Spleen (tissue), 11 donors: ENCODE measurements at regions not wholly inside any gene's neighbourhood (a gene's known extent, or its start where the extent isn't known, plus 50 kb on each side); places are given as distances from the start of the nearest gene placed in this dataset.

Source experiments
- DNase-seq: peaks from one replicate; pipeline ENCODE4 v3.0.0-alpha.2; 2020
- H3K27ac ChIP-seq, 8 donors: fragments of 200-600 bp; sonication (generic) in 7 of 8; 1 replicate in 4 of 8; 2 replicates in 4 of 8; pipeline versions ENCODE4 v1.5.0 to v1.8.0; 2016 to 2021; ENCODE audit warnings: inconsistent platforms in 4 of 8, mild to moderate bottlenecking in 4 of 8, moderate library complexity in 1 of 8
- H3K27me3 ChIP-seq, 7 donors: fragments of 200-600 bp; sonication (generic) in 6 of 7; replicated peaks in 1 of 7; 1 replicate in 4 of 7; 2 replicates in 3 of 7; pipeline versions ENCODE4 v1.5.0 to v1.8.0; 2016 to 2021; ENCODE audit warnings: inconsistent platforms in 3 of 7, mild to moderate bottlenecking in 1 of 7
- H3K36me3 ChIP-seq, 6 donors: fragments of 200-600 bp; sonication (generic) in 5 of 6; 1 replicate in 4 of 6; 2 replicates in 2 of 6; pipeline versions ENCODE4 v1.5.0 to v1.8.0; 2016 to 2021; ENCODE audit warnings: inconsistent platforms in 2 of 6
- H3K4me1 ChIP-seq, 6 donors: fragments of 200-600 bp; sonication (generic) in 5 of 6; 1 replicate in 3 of 6; 2 replicates in 3 of 6; pipeline versions ENCODE4 v1.5.0 to v1.8.0; 2016 to 2021; ENCODE audit warnings: inconsistent platforms in 3 of 6
- H3K4me3 ChIP-seq, 8 donors: fragments of 200-600 bp; sonication (generic) in 7 of 8; 1 replicate in 4 of 8; 2 replicates in 4 of 8; pipeline versions ENCODE4 v1.5.0 to v1.8.0; 2016 to 2021; ENCODE audit warnings: inconsistent platforms in 4 of 8, mild to moderate bottlenecking in 4 of 8, moderate library complexity in 2 of 8
- H3K9me3 ChIP-seq, 8 donors: fragments of 200-600 bp; sonication (generic) in 7 of 8; 1 replicate in 4 of 8; 2 replicates in 4 of 8; pipeline versions ENCODE4 v1.5.0 to v1.8.0; 2016 to 2021; ENCODE audit warnings: inconsistent platforms in 4 of 8
- POLR2A ChIP-seq, 3 donors: fragments of 450-650 bp; IDR thresholded peaks; one replicate each; pipeline ENCODE4 v1.5.1; 2017; ENCODE audit warnings: antibody characterized with exemption in 3 of 3, mild to moderate bottlenecking in 1 of 3
- POLR2AphosphoS5 ChIP-seq, 3 donors: sonication (generic); formaldehyde crosslinking; IDR thresholded peaks; one replicate each; pipeline ENCODE4 v1.5.1; 2017; ENCODE audit warnings: antibody characterized with exemption in 3 of 3
- WGBS, 5 donors: extraction: QIAGEN DNeasy Blood & Tissue Kit in 3 of 5; methylation state at CpG; one replicate each; pipeline versions ENCODE4 v1.1.5 to v1.1.7; 2013 to 2018; 5-methylcytosine and 5-hydroxymethylcytosine counted together
- intact Hi-C: fragments of 100-400 bp; cut with DNase I; formaldehyde crosslinking; loops from one replicate; pipeline ENCODE4 v1.15.0; 2023; ENCODE audit warnings: low total_unique reads
- TF ChIP-seq, protein P1 (sequence below), 11 experiments: fragments of 200-600 bp in 7 of 11; fragments of 450-650 bp in 4 of 11; sonication (generic) in 4 of 11; IDR thresholded peaks in 8 of 11; conservative IDR thresholded peaks in 3 of 11; 1 replicate in 7 of 11; 2 replicates in 4 of 11; pipeline versions ENCODE4 v1.4.0 to v1.8.0; 2016 to 2021; ENCODE audit warnings: antibody characterized with exemption in 11 of 11, inconsistent platforms in 4 of 11, mild to moderate bottlenecking in 1 of 11
- donor health status: healthy with polysubstance abuse.
- donor health status: DM: no; HTN: no; CAD: no; lungs with moderate emphysema.
- donor health status: DM: no; HTN: no; CAD: no.
- donor health status: Bipolar disorder and iron deficiency.
- donor health status: healthy.
- donor health status: DM: no; HTN: no; CAD: no.
- donor health status: DM: yes; HTN: yes; CAD: no.

DNA sequence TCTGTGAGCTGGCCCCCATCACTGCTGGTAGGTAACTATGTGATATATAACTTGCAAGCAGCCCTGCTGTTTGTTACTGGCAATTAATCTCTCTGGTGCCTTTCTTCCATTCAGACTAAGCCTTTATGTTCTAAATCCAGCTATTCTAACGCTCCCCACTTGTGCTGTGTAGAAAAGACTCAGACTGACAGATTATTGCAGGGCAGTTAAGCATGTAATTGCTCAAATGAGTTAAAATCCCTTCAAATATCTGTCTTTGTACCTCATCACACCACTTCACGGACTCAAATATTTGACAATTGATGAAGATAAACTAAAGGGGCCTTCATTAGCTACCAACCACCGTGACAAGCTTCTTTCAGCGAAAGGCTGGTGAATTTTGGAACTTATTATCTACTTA lies 416.2 kb downstream of the NR2F2 start:
- 61 to 76% (median 71%) methylated on average over 4 of the region's 4 CpGs for WGBS, 5 donors
- TF ChIP-seq POLR2AphosphoS5 (IDR thresholded peaks at IDR 0.05) (no peak), POLR2A (IDR thresholded peaks at IDR 0.05) (no peak)
- TF ChIP-seq, protein P1, sequence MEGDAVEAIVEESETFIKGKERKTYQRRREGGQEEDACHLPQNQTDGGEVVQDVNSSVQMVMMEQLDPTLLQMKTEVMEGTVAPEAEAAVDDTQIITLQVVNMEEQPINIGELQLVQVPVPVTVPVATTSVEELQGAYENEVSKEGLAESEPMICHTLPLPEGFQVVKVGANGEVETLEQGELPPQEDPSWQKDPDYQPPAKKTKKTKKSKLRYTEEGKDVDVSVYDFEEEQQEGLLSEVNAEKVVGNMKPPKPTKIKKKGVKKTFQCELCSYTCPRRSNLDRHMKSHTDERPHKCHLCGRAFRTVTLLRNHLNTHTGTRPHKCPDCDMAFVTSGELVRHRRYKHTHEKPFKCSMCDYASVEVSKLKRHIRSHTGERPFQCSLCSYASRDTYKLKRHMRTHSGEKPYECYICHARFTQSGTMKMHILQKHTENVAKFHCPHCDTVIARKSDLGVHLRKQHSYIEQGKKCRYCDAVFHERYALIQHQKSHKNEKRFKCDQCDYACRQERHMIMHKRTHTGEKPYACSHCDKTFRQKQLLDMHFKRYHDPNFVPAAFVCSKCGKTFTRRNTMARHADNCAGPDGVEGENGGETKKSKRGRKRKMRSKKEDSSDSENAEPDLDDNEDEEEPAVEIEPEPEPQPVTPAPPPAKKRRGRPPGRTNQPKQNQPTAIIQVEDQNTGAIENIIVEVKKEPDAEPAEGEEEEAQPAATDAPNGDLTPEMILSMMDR (IDR thresholded peaks at IDR 0.05 in 8 of 11, conservative IDR thresholded peaks at IDR 0.05 in 3 of 11) = no peak
- no peaks in the 10 kb centered on the region for H3K36me3 ChIP-seq
- no peaks in the 10 kb centered on the region for H3K9me3 ChIP-seq
- H3K27ac ChIP-seq = no peak overlapping the region
- H3K4me1 ChIP-seq = no peaks in the 10 kb centered on the region
- intact Hi-C loops = no loop called here
- H3K4me3 ChIP-seq = no peak overlapping the region
- no peak for DNase-seq
- H3K27me3 ChIP-seq = no peaks in the 10 kb centered on the region

DNA sequence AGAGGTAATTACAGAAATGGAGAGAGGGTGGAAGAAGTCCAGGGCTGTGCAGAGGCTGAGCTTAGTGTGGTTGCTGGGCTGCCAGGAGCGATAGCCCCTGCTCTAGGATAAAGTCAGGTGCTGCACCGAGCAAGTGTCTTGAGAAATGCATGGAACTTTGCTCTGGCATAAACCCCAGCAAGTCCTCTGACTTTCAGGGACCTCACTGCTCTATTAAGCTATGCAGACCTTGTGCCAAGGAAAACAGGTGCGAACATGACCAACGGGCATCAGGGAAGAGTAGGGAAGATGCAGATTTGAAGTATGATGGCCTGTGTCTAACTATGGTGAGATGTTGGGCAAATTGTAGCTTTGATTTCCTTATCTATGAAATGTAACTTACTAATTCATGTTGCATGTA lies 416.8 kb downstream of the NR2F2 start:
- Histone ChIP-seq H3K27ac (no peak overlapping the region), H3K4me3 (no peak overlapping the region), H3K4me1 (no peaks in the 10 kb centered on the region), H3K36me3 (no peaks in the 10 kb centered on the region), H3K9me3 (no peaks in the 10 kb centered on the region), H3K27me3 (no peaks in the 10 kb centered on the region)
- DNase-seq = no peak
- TF ChIP-seq, protein P1 (IDR thresholded peaks at IDR 0.05 in 8 of 11, conservative IDR thresholded peaks at IDR 0.05 in 3 of 11) = no peak
- no peak for TF ChIP-seq POLR2AphosphoS5 (IDR thresholded peaks at IDR 0.05)
- no peak for TF ChIP-seq POLR2A (IDR thresholded peaks at IDR 0.05)
- intact Hi-C loops = no loop called here
- WGBS, 5 donors = 81 to 89% (median 85%) methylated on average over 4 of the region's 4 CpGs

DNA sequence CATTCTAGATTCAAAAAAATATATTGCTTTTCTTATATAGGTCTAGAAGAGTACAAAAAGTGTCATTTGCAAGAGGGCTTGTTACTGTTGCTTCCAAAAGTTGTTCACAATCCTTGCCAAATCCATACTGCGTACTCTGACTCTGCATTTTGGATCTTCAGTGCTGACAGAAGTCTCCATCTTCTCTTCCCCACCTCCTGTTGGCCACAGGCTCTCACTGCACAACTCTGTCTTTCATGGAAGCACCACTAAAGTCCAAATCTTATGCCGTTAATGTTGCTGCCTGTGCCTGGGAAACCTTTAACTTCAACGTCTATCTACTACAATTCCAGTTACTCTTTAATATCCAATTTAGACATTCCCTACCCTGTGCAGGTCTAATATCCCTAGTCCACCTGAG lies 419.9 kb downstream of the NR2F2 start:
- 84 to 92% (median 87%) methylated on average over 3 of the region's 3 CpGs for WGBS, 5 donors
- TF ChIP-seq POLR2A (IDR thresholded peaks at IDR 0.05) (no peak), POLR2AphosphoS5 (IDR thresholded peaks at IDR 0.05) (no peak)
- TF ChIP-seq, protein P1 (IDR thresholded peaks at IDR 0.05 in 8 of 11, conservative IDR thresholded peaks at IDR 0.05 in 3 of 11) = no peak

DNA sequence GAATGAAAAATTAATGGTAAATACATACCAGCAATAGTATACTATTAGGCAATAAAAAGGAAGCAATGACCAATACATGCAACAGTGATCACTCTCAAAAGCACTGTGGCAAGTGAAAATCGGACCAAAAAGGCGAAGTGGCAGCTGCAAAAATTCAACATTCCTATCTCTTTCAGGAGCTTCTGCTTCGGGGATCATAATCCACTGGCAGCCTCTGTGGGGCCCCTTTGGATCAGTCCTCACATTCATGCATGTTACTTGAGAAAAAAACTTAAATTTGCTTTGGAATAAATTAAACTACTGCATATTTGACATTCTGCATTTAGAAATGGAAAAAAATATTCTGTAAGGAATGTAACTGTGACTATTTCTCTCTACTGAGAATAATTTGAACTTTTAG lies 425.6 kb downstream of the NR2F2 start:
- 66 to 79% (median 76%) methylated on average over 3 of the region's 3 CpGs for WGBS, 5 donors
- Histone ChIP-seq H3K4me1 (no peaks in the 10 kb centered on the region), H3K36me3 (no peaks in the 10 kb centered on the region), H3K4me3 (no peak overlapping the region), H3K27me3 (no peaks in the 10 kb centered on the region), H3K27ac (no peak overlapping the region), H3K9me3 (peaks cover 0 to 19% (median 0%) of the 10 kb centered on the region in 8 donors)
- no peak for DNase-seq
- intact Hi-C loops = no loop called here
- TF ChIP-seq POLR2AphosphoS5 (IDR thresholded peaks at IDR 0.05) (no peak), POLR2A (IDR thresholded peaks at IDR 0.05) (no peak)
- TF ChIP-seq, protein P1 (IDR thresholded peaks at IDR 0.05 in 8 of 11, conservative IDR thresholded peaks at IDR 0.05 in 3 of 11) = no peak

More for the DNA sequence above, 419.9 kb downstream of the NR2F2 start:
- no peak overlapping the region for H3K27ac ChIP-seq
- H3K4me3 ChIP-seq = no peak overlapping the region
- no peaks in the 10 kb centered on the region for H3K9me3 ChIP-seq
- DNase-seq = no peak
- H3K4me1 ChIP-seq = no peaks in the 10 kb centered on the region
- H3K27me3 ChIP-seq = no peaks in the 10 kb centered on the region
- intact Hi-C loops = no loop called here
- no peaks in the 10 kb centered on the region for H3K36me3 ChIP-seq
